Stimulated activated CD8-positive, alpha-beta memory T cell treated with anti-CD3 and anti-CD28 coated beads, Interleukin-4, amount 100 ng/mL, for 24 hours (primary cell): ENCODE measurements at regions not wholly inside any gene's neighbourhood (a gene's known extent, or its start where the extent isn't known, plus 50 kb on each side); places are given as distances from the start of the nearest gene placed in this dataset.
A peak's percentile ranks its signal among the peaks of the same experiment; 100 is the strongest.

Source experiments
- DNase-seq: peaks from one replicate; pipeline ENCODE4 v3.0.0-alpha.2; 2020; ENCODE audit warnings: low read depth

GRCh38 chr1:235011599-235012435 is 116.8 kb downstream of the TOMM20 start:
- DNase-seq, result peak; percentile 89

GRCh38 chr1:235011064-235011598 is 117.5 kb downstream of the TOMM20 start:
- DNase-seq, result peak; percentile 49

- no peak for DNase-seq
These were observed 118.9 kb downstream of the TOMM20 start for GRCh38 chr1:235009561-235010306.

GRCh38 chr1:235009074-235009473 is 119.6 kb downstream of the TOMM20 start:
- DNase-seq, result no peak

GRCh38 chr1:235008239-235008638 is 120.4 kb downstream of the TOMM20 start:
- DNase-seq, result no peak

GRCh38 chr1:235006816-235007215 is 121.8 kb downstream of the TOMM20 start:
- DNase-seq, result no peak

- no peak for DNase-seq
These were observed 122.4 kb downstream of the TOMM20 start for GRCh38 chr1:235006132-235006721.

- DNase-seq, result no peak
These were observed 123.7 kb downstream of the TOMM20 start for GRCh38 chr1:235004840-235005391.

GRCh38 chr1:235004276-235004675 is 124.4 kb downstream of the TOMM20 start:
- DNase-seq, result no peak

GRCh38 chr1:235002706-235003300 is 125.8 kb downstream of the TOMM20 start:
- no peak for DNase-seq

- DNase-seq, result no peak
These were observed 129.1 kb downstream of the TOMM20 start for GRCh38 chr1:234999513-234999940.

GRCh38 chr1:234997896-234998741 is 130.5 kb downstream of the TOMM20 start:
- DNase-seq, result no peak

GRCh38 chr1:234997201-234997895 is 131.3 kb downstream of the TOMM20 start:
- no peak for DNase-seq

- DNase-seq, result no peak
These were observed 132.3 kb downstream of the TOMM20 start for GRCh38 chr1:234996245-234996757.

GRCh38 chr1:234994436-234995295 is 134.0 kb downstream of the TOMM20 start:
- no peak for DNase-seq

GRCh38 chr1:234992065-234992464 is 136.6 kb downstream of the TOMM20 start:
- no peak for DNase-seq

GRCh38 chr1:234990874-234991801 is 137.5 kb downstream of the TOMM20 start:
- no peak for DNase-seq

- no peak for DNase-seq
These were observed 138.3 kb downstream of the TOMM20 start for GRCh38 chr1:234990328-234990675.
